HG03039 (cell line): ENCODE measurements at regions not wholly inside any gene's neighbourhood (a gene's known extent, or its start where the extent isn't known, plus 50 kb on each side); places are given as distances from the start of the nearest gene placed in this dataset.

Source experiments
- ATAC-seq: cut with Tn5 transposase; IDR thresholded peaks from one replicate; pipeline ENCODE4 v1.9.1; 2021; ENCODE audit warnings: mild to moderate bottlenecking, moderate library complexity; ENCODE audit not compliant: unreplicated experiment

DNA sequence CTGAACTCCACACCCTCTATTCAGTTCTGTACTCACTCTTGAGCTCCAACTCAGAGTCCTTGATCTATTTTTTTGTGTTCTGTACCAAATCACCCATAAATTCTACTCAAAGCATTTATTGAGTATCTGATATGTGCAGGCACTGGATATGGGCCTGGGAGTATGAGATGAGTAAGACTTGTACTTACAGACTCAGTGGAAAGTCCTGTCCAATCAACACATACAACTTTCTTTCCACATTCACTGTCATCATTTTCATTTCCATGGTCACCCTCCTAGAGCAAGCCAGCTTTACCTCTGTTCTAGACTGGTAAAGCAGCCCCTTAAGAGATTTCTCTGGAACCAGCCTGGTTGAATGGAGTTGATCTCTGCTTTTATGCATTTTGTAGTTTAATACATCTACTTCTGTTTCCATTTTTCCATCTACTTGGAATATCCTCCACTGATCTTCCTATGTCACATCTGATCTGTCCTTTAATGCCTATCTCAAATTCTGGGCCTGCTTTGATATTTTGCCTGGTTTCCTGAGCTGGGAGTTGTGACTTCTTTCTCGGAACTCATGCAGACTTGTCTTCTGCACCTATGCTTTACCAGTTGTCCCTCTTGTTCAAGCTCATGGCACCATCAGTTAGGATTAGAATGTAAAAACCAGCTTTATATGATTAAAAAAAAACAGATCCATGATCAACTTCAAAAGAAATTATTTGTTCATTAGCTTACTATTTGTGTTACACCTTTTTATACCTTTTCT, 96.9 kb upstream of the GLS start:
- no peak for ATAC-seq

- ATAC-seq: no peak
Observed at GRCh38 chr2:190785334-190785733, 95.3 kb upstream of the GLS start.

DNA sequence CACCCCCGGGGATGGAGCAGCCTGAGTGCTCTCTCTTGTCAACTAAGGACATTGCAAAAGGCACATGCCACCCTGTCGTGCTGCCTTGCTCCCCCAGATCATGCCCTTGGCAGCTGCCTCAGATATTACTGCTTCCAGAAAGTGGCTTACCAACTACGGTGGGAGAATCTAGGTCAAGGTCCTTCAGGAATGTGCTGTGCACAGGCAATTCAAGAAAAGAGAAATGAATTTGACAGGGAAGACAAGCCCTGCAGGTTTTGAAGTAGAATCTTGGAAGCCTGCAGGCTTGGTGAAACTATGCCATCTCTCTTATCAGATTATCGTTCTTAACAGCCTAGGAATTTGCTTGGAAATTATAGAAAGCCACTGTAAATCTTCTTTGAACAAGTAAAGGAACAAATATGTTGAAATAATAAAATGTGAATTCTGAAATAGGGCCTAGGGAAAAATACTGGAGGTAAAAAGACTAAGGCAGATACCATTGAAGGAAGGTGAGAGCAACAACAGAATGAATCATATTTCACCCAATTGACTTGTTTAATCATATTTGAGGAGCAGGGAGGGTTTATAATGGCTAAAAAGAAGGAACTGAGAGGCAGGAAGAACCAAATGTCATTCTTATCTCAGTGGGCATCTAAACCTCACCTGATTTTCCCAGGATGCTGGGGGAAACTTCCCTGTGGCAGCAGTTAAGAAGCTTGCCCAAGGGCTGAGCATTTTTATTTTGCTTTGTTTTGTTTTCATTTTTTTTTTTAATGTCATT, 94.0 kb upstream of the GLS start:
- ATAC-seq: no peak

DNA sequence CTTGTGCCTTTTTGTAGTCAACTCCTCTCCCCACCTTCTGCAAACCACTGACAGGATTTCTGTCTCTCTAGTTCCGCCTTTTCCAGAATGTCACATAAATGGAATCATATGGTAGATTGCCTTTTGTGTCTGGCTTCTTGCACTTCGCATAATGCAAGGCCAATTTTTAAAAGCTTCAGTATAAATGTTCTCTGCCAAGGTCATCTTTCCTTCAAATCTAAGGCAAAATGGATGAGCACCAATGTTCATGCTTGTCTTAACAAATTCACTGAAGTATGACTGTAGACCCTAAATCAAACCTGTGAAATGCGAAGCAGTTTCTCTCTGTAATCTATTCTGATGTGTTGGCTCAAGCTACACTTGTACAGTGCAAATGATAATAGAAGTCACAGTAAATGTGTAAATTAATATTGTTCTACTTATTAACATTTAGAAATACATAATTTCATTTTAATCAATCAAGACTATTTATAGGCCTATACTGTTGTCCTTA, 92.8 kb upstream of the GLS start:
- ATAC-seq: no peak

DNA sequence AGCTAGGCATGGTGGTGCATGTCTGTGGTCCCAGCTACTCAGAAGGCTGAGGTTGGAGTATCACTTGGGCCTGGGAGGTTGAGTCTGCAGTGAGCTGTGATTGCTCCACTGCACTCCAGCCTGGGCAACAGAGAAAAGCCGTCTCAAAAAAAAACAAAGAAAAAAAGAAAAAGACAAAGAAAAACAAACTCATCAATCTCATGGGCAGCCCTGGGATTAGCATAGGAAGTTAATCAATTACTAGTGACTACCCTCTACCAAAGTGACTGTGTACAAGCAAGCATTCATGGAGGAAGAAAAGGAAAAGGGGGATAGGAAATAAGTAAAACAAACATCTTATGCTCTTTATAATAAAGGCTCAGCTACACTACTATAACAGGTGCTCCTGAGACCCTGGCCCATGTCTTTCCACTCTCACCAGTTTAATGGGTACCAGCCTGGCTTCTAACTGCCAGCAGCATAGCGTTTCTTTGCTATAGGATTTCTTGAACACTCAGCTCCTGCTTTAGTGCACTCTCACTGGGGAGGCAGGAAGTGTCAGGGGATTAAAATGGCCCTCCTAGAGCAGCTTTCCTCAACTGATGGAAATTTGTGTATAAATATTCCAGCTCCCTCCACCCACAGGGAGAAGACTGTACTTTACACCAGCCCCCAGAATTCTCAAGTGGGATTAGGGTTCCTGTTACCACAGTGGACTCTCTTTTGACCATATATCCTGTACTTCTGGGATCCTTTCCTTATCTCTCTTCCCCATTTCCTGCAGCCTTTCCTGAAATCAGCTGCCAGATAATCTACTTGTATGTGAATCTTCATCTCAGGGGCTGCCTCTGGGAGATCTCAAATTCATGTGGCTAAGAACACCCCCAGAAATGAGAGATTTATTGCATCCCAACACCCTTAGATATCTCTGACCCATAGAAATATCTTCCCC, 91.3 kb upstream of the GLS start:
- no peak for ATAC-seq

DNA sequence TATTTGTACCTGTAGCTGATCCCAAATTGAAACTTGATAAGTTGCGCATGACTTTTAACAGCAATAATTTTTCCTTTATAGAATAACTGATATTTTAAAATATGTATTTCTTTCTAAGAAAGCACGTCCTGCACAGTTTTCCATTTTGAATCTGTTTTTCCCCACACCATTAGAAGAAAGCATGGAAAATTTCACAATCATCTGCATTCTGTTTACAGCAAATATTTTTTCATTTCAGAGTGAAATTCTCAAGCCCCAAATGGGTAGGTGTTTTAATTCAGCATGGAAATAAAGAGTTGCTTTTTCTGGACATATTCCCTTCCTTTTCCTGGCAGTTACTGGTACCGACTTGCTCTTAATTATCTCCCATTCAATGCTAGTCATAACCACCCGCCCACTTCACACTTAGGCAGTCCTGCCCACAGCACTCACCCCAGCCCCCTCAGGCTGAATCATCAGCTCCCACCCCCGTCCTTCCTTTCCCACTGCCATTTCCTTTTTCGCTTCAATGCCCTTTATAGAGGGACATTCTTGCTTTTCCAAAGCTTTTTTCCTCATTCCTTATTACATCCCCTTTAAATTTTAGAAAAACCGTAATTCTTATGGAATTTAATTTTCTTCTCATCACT, 89.2 kb upstream of the GLS start:
- ATAC-seq: no peak

DNA sequence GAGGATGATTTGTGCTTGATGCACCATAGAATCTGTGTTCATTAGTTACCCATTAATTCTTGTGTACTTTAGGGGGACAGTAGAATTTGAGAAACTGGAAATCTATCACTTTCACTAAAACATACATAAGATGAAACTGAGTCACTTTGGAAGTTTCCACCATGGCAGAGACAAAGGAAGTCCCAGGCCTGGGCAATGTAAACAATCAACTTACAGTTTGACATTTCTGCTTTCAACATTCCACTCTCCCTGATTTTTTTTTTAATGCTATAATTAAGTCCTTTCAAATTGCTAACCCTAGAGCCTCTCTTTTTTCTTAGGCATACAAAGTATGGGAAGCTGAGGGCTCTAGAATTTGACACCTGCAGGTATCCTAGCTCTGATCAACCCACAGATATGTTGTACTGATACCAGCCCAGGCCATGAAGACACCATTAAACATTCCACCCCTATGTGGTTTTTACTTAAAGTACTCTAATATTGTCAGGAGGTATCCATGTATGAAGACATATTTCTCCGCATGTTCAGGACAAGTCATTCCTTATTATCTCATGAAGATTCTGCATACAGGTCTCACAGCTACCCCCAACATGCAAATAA, 88.5 kb upstream of the GLS start:
- no peak for ATAC-seq

DNA sequence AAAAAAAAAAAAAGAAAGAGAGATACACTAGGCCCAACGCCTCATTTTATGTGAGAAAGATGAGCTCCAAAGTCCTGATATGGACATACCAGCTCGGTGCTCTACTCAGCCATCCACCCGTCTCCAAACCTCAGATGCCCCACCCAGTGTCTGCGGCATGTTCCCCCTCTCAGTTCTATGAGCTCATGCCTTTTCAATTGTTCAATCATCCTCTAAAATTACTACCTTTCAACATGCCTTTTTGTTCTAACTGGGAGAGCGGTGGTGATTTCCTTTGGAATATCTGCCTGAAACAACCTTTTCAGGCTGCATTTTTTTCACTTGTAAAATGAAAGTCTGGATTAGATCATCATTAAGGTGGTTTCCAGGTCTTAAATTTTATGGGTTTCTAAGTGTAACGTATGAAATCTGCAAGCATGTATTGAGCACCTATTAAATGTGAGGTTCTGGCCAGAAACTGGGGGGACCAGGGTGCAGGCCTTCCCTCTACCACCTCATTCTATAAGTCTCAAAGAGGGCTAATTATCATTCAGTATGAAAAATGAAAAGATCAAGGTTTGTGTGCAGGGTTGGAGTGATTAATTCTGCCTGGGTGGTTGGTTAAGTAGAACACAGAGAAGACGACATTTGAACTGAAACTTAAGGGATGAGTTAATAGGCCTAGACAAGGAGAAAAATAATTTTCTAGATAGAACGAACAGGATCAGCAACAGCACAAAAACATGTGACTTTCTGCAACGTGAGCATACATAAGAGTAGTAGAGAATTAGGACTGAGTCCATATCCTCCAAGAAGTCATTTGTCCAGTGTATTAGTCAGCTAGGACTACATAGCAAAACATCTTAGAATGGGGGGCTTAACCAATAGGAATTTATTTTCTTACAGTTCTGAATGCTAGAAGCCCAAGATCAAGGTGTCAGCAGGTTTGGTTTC, 87.4 kb upstream of the GLS start:
- no peak for ATAC-seq

DNA sequence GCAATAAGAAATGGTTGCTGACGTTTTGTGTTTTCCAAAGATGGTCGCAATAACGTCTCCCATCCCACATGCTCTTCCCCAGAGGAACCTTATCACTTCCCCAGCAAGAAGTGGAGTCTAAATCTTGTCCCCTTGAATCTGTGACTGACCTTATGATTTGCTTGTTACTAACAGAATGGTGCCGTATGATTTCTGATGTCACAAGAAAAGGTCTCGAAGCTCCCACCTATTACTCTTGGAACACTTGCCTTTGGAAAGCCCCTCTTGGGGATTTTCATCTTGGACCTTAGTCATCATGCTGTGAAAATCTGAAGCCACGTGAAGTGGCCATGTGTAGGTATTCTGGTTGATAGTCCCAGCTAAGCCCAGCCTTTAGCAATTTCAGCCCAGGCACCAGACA, 86.2 kb upstream of the GLS start:
- ATAC-seq: no peak

- ATAC-seq: no peak
Observed at GRCh38 chr2:190794790-190795189, 85.8 kb upstream of the GLS start.

DNA sequence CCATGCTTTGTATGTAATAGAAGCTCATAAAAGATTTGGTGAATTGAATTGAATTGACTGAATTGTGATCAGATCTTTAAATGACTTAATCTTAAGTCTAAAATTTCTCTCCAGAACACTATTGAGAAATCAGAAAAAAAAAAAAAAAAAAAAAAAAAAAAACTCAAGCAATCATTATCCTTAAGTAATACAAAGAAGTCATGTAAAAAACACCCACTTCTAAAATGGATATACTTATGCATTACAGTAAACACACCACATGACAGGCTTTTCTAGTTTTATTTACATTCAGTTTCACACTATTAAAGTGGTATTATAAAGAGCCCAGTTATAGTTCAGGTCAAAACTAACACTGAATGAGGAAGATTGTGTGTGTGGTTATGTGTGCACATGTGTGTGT, 84.9 kb upstream of the GLS start:
- no peak for ATAC-seq

- ATAC-seq: no peak
Observed at GRCh38 chr2:190799999-190800398, 80.6 kb upstream of the GLS start.

DNA sequence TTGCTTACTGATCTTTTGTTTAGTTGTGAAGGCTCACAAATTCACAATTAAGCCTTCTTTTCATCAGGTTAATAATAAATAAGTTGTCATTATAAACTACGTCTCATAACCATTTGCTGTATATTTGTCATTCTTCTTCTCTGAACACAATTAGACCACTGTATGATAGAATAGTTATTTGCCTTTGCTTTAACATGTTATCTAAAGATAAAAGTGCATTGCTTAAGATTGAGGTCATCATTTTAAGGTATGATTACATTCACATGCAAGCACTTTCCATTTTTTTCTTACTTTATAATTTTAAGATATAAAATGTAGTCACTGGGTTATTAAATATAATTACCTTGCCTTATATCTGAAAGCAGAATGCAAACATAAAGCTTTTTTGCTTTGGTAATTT, 80.1 kb upstream of the GLS start:
- no peak for ATAC-seq

DNA sequence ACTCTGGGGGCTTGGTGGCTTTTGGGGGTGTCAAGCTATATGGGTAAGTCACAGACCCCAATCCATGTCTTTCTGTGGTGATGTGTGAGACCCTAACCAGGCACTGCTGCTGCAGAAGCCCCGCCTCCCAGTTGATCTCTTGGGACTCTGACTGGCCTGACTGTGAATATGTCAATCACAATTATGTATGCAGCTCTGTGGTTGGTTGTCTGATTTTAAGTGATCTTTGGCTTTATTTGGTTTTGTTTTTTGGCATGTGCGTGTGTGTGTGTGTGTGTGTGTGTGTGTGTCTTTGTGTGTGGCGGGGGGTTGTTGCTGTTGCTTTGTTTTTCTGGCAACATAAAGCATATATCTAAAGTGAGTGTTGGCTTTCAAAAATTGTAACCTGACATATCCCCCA, 78.5 kb upstream of the GLS start:
- no peak for ATAC-seq

DNA sequence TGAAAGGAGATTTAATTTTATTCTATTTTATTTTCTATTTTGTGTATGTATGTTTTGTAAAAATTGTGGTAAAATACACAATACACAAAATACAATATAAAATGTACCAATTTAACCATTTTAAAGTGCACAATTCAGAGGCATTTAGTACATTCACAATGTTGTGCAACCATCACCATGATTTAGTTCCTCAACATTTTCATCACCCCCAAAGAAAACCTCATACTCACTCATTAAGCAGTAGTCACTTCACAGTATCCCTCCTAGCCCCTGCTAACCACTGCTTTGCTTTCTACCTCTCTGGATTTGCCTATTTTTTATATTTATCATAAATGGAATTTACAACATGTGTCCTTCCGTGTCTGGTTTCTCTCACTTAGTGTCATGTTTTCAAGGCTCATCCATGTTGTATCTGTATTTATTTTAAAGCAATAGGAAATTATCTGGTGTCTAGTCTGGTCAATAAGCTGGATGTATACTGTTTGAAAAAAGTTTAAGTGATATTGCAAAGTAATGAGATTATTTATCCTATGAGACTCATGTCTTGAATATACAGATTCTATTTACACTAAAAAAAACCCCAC, 77.9 kb upstream of the GLS start:
- ATAC-seq: no peak

DNA sequence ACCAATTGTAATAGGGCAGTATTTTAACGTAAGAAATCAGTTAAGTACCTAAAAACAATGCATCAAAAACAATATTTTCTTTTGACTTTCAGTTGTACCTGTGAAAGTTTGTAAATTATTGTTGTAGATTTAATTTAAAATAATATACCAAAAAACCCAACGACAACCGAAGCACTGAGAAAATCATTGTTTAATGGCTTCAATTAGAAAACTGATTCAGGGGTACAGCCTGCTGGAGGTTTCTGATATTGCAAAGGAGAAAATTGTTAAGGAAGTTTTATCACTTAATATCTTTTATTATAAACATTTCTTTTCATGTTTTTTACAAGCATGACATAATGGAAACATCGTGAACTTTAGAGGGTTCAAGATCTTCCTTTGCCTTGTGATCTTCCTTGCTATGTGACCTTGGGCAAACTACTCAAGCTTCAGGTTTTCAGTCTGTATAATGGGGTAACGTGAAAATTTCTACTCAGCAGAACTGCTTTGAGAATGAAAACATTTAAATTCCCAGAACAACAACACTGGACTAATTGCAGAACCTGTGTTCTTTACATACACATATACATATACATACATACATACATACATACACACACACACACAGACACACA, 76.3 kb upstream of the GLS start:
- no peak for ATAC-seq

GRCh38 chr2:190805126-190805525, 75.5 kb upstream of the GLS start:
- no peak for ATAC-seq

- no peak for ATAC-seq
Observed at GRCh38 chr2:190805843-190806242, 74.8 kb upstream of the GLS start.

DNA sequence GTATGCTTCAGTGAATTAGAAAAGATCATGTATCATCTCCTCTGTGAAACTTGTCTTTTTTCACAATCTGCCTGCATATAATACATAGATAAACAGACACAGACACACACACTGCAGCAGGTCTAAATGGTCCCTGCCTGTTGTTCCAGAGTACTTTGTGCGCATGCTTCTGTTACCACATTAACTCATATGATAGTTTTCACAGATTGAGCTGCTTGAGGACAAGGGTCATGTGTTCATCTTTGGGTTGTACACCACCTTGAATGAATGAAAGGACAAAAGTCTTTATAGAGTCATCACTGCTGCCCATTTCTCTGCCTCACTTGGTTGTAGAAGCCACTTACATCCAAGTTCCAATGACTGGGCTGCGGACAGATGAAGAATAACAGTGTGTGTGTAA, 72.7 kb upstream of the GLS start:
- ATAC-seq: no peak
